Activated naive CD4-positive, alpha-beta T cell treated with anti-CD3 and anti-CD28 coated beads for 36 hours (primary cell): ENCODE measurements at regions not wholly inside any gene's neighbourhood (a gene's known extent, or its start where the extent isn't known, plus 50 kb on each side); places are given as distances from the start of the nearest gene placed in this dataset.
"Not testable (repeated sequence)": the region's sequence is repeated elsewhere in the genome, so short reads cannot be mapped to it uniquely, and the experiment has no call there.

ENCODE experiments used
- CTCF ChIA-PET: fragments of 350-600 bp; sonication (Branson Sonifier 250); formaldehyde crosslinking; loops from one replicate; lab custom pipeline; 2021; ENCODE audit warnings: antibody characterized with exemption; lab: Charles Lee
- DNase-seq: peaks from one replicate; pipeline ENCODE4 v3.0.0-alpha.2; 2020
- H3K27ac Mint-ChIP-seq: one replicate; pipeline ENCODE4 v1.8.0; 2021; ENCODE audit warnings: mild to moderate bottlenecking, mixed read lengths
- H3K27me3 Mint-ChIP-seq: one replicate; pipeline ENCODE4 v1.8.0; 2021; ENCODE audit warnings: low read depth, mixed read lengths
- H3K36me3 Mint-ChIP-seq: one replicate; pipeline ENCODE4 v1.8.0; 2021; ENCODE audit warnings: low read depth, mixed read lengths
- H3K4me1 Mint-ChIP-seq: one replicate; pipeline ENCODE4 v1.8.0; 2021; ENCODE audit warnings: low read depth, mixed read lengths
- H3K4me3 Mint-ChIP-seq: one replicate; pipeline ENCODE4 v1.8.0; 2021; ENCODE audit warnings: mild to moderate bottlenecking, moderate library complexity, mixed read lengths
- H3K9me3 Mint-ChIP-seq: one replicate; pipeline ENCODE4 v1.8.0; 2021; ENCODE audit warnings: mixed read lengths
- intact Hi-C: fragments of 100-400 bp; cut with micrococcal nuclease; formaldehyde crosslinking; loops from one replicate; pipeline ENCODE4 v1.15.1; 2023

GRCh38 chr5:171544913-171545765 lies 125.7 kb downstream of the FGF18 start:
- intact Hi-C loops: no loop called here
- H3K4me3 Mint-ChIP-seq: no peak overlapping the region
- no peaks in the 10 kb centered on the region for H3K4me1 Mint-ChIP-seq
- no peaks in the 10 kb centered on the region for H3K36me3 Mint-ChIP-seq
- no peaks in the 10 kb centered on the region for H3K9me3 Mint-ChIP-seq
- peaks cover 11% of the 10 kb centered on the region for H3K27me3 Mint-ChIP-seq
- no peak for DNase-seq
- no peak overlapping the region for H3K27ac Mint-ChIP-seq
- CTCF ChIA-PET: no interaction called here

GRCh38 chr5:171549274-171549673 lies 129.8 kb downstream of the FGF18 start:
- Mint-ChIP-seq H3K4me3 (no peak overlapping the region), H3K27me3 (peaks cover 1% of the 10 kb centered on the region), H3K4me1 (no peaks in the 10 kb centered on the region), H3K27ac (no peak overlapping the region), H3K9me3 (peaks cover 2% of the 10 kb centered on the region), H3K36me3 (no peaks in the 10 kb centered on the region)
- intact Hi-C loops: no loop called here
- no peak for DNase-seq
- CTCF ChIA-PET: no interaction called here

GRCh38 chr5:171553817-171554216 lies 134.4 kb downstream of the FGF18 start:
- H3K27ac Mint-ChIP-seq, H3K9me3 Mint-ChIP-seq, H3K4me3 Mint-ChIP-seq, CTCF ChIA-PET, DNase-seq, H3K4me1 Mint-ChIP-seq, H3K36me3 Mint-ChIP-seq, intact Hi-C loops: not testable (repeated sequence)
- H3K27me3 Mint-ChIP-seq: peaks cover 12% of the 10 kb centered on the region

- Mint-ChIP-seq H3K4me3 (no peak overlapping the region), H3K27ac (no peak overlapping the region), H3K36me3 (no peaks in the 10 kb centered on the region), H3K9me3 (peaks cover 2% of the 10 kb centered on the region), H3K4me1 (no peaks in the 10 kb centered on the region), H3K27me3 (peaks cover 11% of the 10 kb centered on the region)
- intact Hi-C loops: no loop called here
- CTCF ChIA-PET: no interaction called here
- DNase-seq: no peak
Observed at GRCh38 chr5:171555160-171555559, 135.7 kb downstream of the FGF18 start.

- intact Hi-C loops: loop anchor here (1.0 kb wide), 1 partner anchor 38 kb away; no protein-coding TSS in a partner anchor
- peaks cover 4% of the 10 kb centered on the region for H3K4me1 Mint-ChIP-seq
- peak; percentile 45 for DNase-seq
- peaks cover 8% of the 10 kb centered on the region for H3K9me3 Mint-ChIP-seq
- peaks cover 3% of the 10 kb centered on the region for H3K36me3 Mint-ChIP-seq
- no peak overlapping the region for H3K4me3 Mint-ChIP-seq
- H3K27me3 Mint-ChIP-seq: peaks cover 10% of the 10 kb centered on the region
- no peak overlapping the region for H3K27ac Mint-ChIP-seq
- CTCF ChIA-PET: interaction anchor here (0.6 to 0.8 kb wide), 3 partner anchors 26 to 121 kb away, joined by 3 to 4 read pairs (median 3); no protein-coding TSS in a partner anchor
Observed at GRCh38 chr5:171562822-171563221, 143.4 kb downstream of the FGF18 start.

GRCh38 chr5:171568389-171568788 lies 148.9 kb downstream of the FGF18 start:
- intact Hi-C loops: no loop called here
- no peak overlapping the region for H3K27ac Mint-ChIP-seq
- peaks cover 5% of the 10 kb centered on the region for H3K36me3 Mint-ChIP-seq
- no peak overlapping the region for H3K4me3 Mint-ChIP-seq
- CTCF ChIA-PET: no interaction called here
- H3K27me3 Mint-ChIP-seq: peaks cover 14% of the 10 kb centered on the region
- H3K4me1 Mint-ChIP-seq: no peaks in the 10 kb centered on the region
- DNase-seq: no peak
- H3K9me3 Mint-ChIP-seq: peaks cover 27% of the 10 kb centered on the region

- H3K36me3 Mint-ChIP-seq: peaks cover 2% of the 10 kb centered on the region
- peaks cover 14% of the 10 kb centered on the region for H3K27me3 Mint-ChIP-seq
- CTCF ChIA-PET: interaction anchor here (0.7 kb wide), 1 partner anchor 18 kb away, joined by 3 read pairs; no protein-coding TSS in a partner anchor
- H3K4me1 Mint-ChIP-seq: no peaks in the 10 kb centered on the region
- no peak for DNase-seq
- H3K9me3 Mint-ChIP-seq: peaks cover 24% of the 10 kb centered on the region
- no peak overlapping the region for H3K27ac Mint-ChIP-seq
- intact Hi-C loops: no loop called here
- H3K4me3 Mint-ChIP-seq: no peak overlapping the region
Observed at GRCh38 chr5:171569065-171569712, 149.7 kb downstream of the FGF18 start.

- H3K4me1 Mint-ChIP-seq: no peaks in the 10 kb centered on the region
- H3K27me3 Mint-ChIP-seq: peaks cover 14% of the 10 kb centered on the region
- CTCF ChIA-PET: no interaction called here
- intact Hi-C loops: no loop called here
- no peak for DNase-seq
- no peak overlapping the region for H3K4me3 Mint-ChIP-seq
- no peak overlapping the region for H3K27ac Mint-ChIP-seq
- peaks cover 23% of the 10 kb centered on the region for H3K9me3 Mint-ChIP-seq
- H3K36me3 Mint-ChIP-seq: peaks cover 2% of the 10 kb centered on the region
Observed at GRCh38 chr5:171570244-171570825, 150.9 kb downstream of the FGF18 start.

GRCh38 chr5:171571663-171572062 lies 152.2 kb downstream of the FGF18 start:
- intact Hi-C loops: no loop called here
- Mint-ChIP-seq H3K4me3 (no peak overlapping the region), H3K27ac (no peak overlapping the region), H3K9me3 (peaks cover 29% of the 10 kb centered on the region), H3K4me1 (no peaks in the 10 kb centered on the region), H3K27me3 (peaks cover 17% of the 10 kb centered on the region), H3K36me3 (peaks cover 2% of the 10 kb centered on the region)
- DNase-seq: no peak
- CTCF ChIA-PET: no interaction called here

GRCh38 chr5:171573021-171573420 lies 153.6 kb downstream of the FGF18 start:
- peaks cover 20% of the 10 kb centered on the region for H3K27me3 Mint-ChIP-seq
- no peak for DNase-seq
- H3K4me3 Mint-ChIP-seq: no peak overlapping the region
- no peaks in the 10 kb centered on the region for H3K4me1 Mint-ChIP-seq
- H3K36me3 Mint-ChIP-seq: peaks cover 2% of the 10 kb centered on the region
- intact Hi-C loops: no loop called here
- no peak overlapping the region for H3K27ac Mint-ChIP-seq
- peaks cover 25% of the 10 kb centered on the region for H3K9me3 Mint-ChIP-seq
- CTCF ChIA-PET: no interaction called here

GRCh38 chr5:171573451-171574225 lies 154.2 kb downstream of the FGF18 start:
- Mint-ChIP-seq H3K36me3 (peaks cover 2% of the 10 kb centered on the region), H3K27ac (no peak overlapping the region), H3K4me3 (no peak overlapping the region), H3K4me1 (no peaks in the 10 kb centered on the region), H3K9me3 (peaks cover 20% of the 10 kb centered on the region), H3K27me3 (peaks cover 22% of the 10 kb centered on the region)
- CTCF ChIA-PET: no interaction called here
- intact Hi-C loops: no loop called here
- no peak for DNase-seq

GRCh38 chr5:171574376-171574775 lies 154.9 kb downstream of the FGF18 start:
- Mint-ChIP-seq H3K9me3 (peaks cover 14% of the 10 kb centered on the region), H3K36me3 (peaks cover 2% of the 10 kb centered on the region), H3K27me3 (peaks cover 18% of the 10 kb centered on the region), H3K4me1 (no peaks in the 10 kb centered on the region), H3K4me3 (no peak overlapping the region), H3K27ac (no peak overlapping the region)
- intact Hi-C loops: no loop called here
- CTCF ChIA-PET: no interaction called here
- no peak for DNase-seq
